ENCODE measurements at regions not wholly inside any gene's neighbourhood (a gene's known extent, or its start where the extent isn't known, plus 50 kb on each side); places are given as distances from the start of the nearest gene placed in this dataset.

- no peak for DNase-seq (ENCODE audit: extremely low read depth, low read depth)
These were observed 63.0 kb upstream of the SIX2 start for GRCh38 chr2:45072064-45072861.

DNA sequence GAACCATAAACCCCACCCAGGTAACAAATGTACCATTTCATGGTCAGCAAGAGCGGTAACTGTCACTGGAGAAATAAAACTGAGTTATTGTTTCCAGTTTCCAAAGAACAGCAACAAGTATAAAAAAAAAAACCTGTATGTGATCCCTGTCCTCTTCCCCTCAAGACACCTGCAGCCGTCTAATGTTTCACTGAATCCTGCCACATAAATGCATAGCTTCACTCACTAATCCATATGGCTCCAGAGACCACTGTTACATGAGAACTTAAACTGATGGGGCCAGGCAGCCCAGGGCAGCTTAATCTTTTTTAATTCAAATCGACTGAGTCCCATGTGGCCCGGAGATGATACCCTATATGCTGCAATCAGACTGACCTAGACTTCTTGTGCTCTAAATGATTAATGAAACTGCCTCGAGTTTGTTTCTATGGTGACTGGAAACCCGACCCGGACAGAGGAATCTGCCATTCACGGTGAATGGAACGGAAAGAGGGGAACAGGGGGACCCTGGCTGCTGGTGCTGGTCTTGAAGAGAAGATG, 60.9 kb upstream of the SIX2 start:
- no peak for DNase-seq (ENCODE audit: extremely low read depth, low read depth)
- no peak for TF ChIP-seq CTCF (IDR thresholded peaks at IDR 0.05; ENCODE audit: low read depth, low read length)

More at GRCh38 chr2:45072064-45072861, 63.0 kb upstream of the SIX2 start:
- no peak for TF ChIP-seq CTCF (IDR thresholded peaks at IDR 0.05; ENCODE audit: low read depth, low read length)

DNA sequence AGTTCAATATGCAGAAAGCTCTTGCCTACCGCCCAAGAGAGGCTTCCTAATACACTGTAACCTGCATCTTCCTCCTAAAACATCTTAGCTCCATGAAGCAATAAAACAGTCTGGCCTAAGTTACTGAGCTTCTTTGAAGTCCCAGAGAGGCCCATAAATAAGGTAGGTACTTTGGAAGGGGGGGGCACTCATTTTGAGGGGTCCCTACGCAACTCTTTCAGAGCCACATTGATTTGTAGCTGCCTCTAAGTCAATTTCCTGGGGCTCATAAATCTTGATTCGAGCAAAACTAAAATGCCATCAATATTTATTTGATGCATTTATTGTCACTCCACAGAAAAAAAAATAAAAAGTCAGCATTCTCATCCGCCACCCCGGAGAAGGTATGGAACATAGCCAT, 60.4 kb upstream of the SIX2 start:
- TF ChIP-seq CTCF (IDR thresholded peaks at IDR 0.05; ENCODE audit: low read depth, low read length), result no peak
- no peak for DNase-seq (ENCODE audit: extremely low read depth, low read depth)

- DNase-seq (ENCODE audit: extremely low read depth, low read depth), result no peak
- no peak for TF ChIP-seq CTCF (IDR thresholded peaks at IDR 0.05; ENCODE audit: low read depth, low read length)
These were observed 59.4 kb upstream of the SIX2 start for GRCh38 chr2:45068571-45069140.

- peak; percentile 22 for TF ChIP-seq CTCF (IDR thresholded peaks at IDR 0.05; ENCODE audit: low read depth, low read length)
- DNase-seq (ENCODE audit: extremely low read depth, low read depth), result peak; percentile 11
These were observed 58.8 kb upstream of the SIX2 start for GRCh38 chr2:45067859-45068570.
